VCaP (cell line): ENCODE measurements at regions not wholly inside any gene's neighbourhood (a gene's known extent, or its start where the extent isn't known, plus 50 kb on each side); places are given as distances from the start of the nearest gene placed in this dataset.

Source experiments
- H3K27ac ChIP-seq: fragments of 450-650 bp; 2 replicates; pipeline ENCODE4 v1.5.1; 2017
- CTCF ChIP-seq: fragments of 450-650 bp; conservative IDR thresholded peaks from 2 replicates; pipeline ENCODE4 v1.5.1; 2017; ENCODE audit warnings: mild to moderate bottlenecking, moderate library complexity

GRCh38 chr6:44621846-44622245, 234.3 kb downstream of the CDC5L start:
- no peak for TF ChIP-seq CTCF
- H3K27ac ChIP-seq: no peak overlapping the region

GRCh38 chr6:44622555-44622954, 235.0 kb downstream of the CDC5L start:
- TF ChIP-seq CTCF: no peak
- no peak overlapping the region for H3K27ac ChIP-seq

GRCh38 chr6:44622956-44623355, 235.4 kb downstream of the CDC5L start:
- H3K27ac ChIP-seq: no peak overlapping the region
- TF ChIP-seq CTCF: no peak

- no peak overlapping the region for H3K27ac ChIP-seq
- TF ChIP-seq CTCF: no peak
Measured at GRCh38 chr6:44624226-44624625, 236.7 kb downstream of the CDC5L start.

- no peak overlapping the region for H3K27ac ChIP-seq
- TF ChIP-seq CTCF: no peak
Measured at GRCh38 chr6:44624936-44625573, 237.5 kb downstream of the CDC5L start.

- no peak overlapping the region for H3K27ac ChIP-seq
- TF ChIP-seq CTCF: no peak
Measured at GRCh38 chr6:44625996-44626395, 238.5 kb downstream of the CDC5L start.

- no peak for TF ChIP-seq CTCF
- no peak overlapping the region for H3K27ac ChIP-seq
Measured at GRCh38 chr6:44626616-44627015, 239.1 kb downstream of the CDC5L start.
